LNCaP clone FGC (cell line): ENCODE measurements at regions not wholly inside any gene's neighbourhood (a gene's known extent, or its start where the extent isn't known, plus 50 kb on each side); places are given as distances from the start of the nearest gene placed in this dataset.

Experiments used
- DNase-seq: peaks from one replicate; pipeline ENCODE4 v3.0.0-alpha.2; 2011; ENCODE audit warnings: low read depth
- H3K4me3 ChIP-seq: 2 replicates; pipeline ENCODE4 v1.5.1; 2011; ENCODE audit warnings: mild to moderate bottlenecking, low read depth, low read length, control low read depth
- CTCF ChIP-seq: IDR thresholded peaks from 2 replicates; pipeline ENCODE4 v1.5.1; 2012; ENCODE audit warnings: mild to moderate bottlenecking; ENCODE audit not compliant: control insufficient read depth, insufficient read depth; ENCODE audit errors: extremely low read depth

- no peak overlapping the region for H3K4me3 ChIP-seq
- no peak for DNase-seq
- TF ChIP-seq CTCF = no peak
Observed at GRCh38 chr17:73941919-73942530, 261.5 kb upstream of the RPL38 start.

- TF ChIP-seq CTCF = no peak
- no peak for DNase-seq
- no peak overlapping the region for H3K4me3 ChIP-seq
Observed at GRCh38 chr17:73942703-73943415, 260.6 kb upstream of the RPL38 start.

GRCh38 chr17:73943416-73944110 lies 259.9 kb upstream of the RPL38 start:
- DNase-seq = no peak
- TF ChIP-seq CTCF = no peak
- H3K4me3 ChIP-seq = no peak overlapping the region

- H3K4me3 ChIP-seq = no peak overlapping the region
- TF ChIP-seq CTCF = no peak
- no peak for DNase-seq
Observed at GRCh38 chr17:73944366-73944765, 259.1 kb upstream of the RPL38 start.

GRCh38 chr17:73947281-73947965 lies 256.1 kb upstream of the RPL38 start:
- no peak for TF ChIP-seq CTCF
- no peak for DNase-seq
- no peak overlapping the region for H3K4me3 ChIP-seq

GRCh38 chr17:73947966-73948355 lies 255.5 kb upstream of the RPL38 start:
- H3K4me3 ChIP-seq = no peak overlapping the region
- TF ChIP-seq CTCF = no peak
- DNase-seq = no peak
